A673 (cell line): ENCODE measurements at regions not wholly inside any gene's neighbourhood (a gene's known extent, or its start where the extent isn't known, plus 50 kb on each side); places are given as distances from the start of the nearest gene placed in this dataset.

Experiments used
- BruUV-seq: library from RNA; stranded (reverse); fragments of 400-500 nt; replicated peaks from 2 replicates; lab custom pipeline; 2021; lab: Mats Ljungman, UMichigan
- CTCF ChIA-PET: fragments of 300-600 bp; sonication (Branson Sonifier 250); formaldehyde crosslinking; loops from one replicate; lab custom pipeline; 2022; ENCODE audit warnings: antibody characterized with exemption; lab: Charles Lee
- POLR2A ChIA-PET: fragments of 300-600 bp; sonication (Branson Sonifier 250); formaldehyde crosslinking; loops from one replicate; lab custom pipeline; 2022; ENCODE audit warnings: antibody characterized with exemption; ENCODE audit not compliant: low non-redundant PET; lab: Charles Lee
- DNase-seq: peaks from one replicate; pipeline ENCODE4 v3.0.0-alpha.2; 2015; ENCODE audit warnings: low spot score
- H3K27ac ChIP-seq: fragments of 200-600 bp; sonication (generic); 2 replicates; pipeline ENCODE4 v1.5.1; 2016; ENCODE audit warnings: mixed run types, low read depth, mild to moderate bottlenecking, mixed read lengths, antibody characterized with exemption, low read length; ENCODE audit not compliant: poor library complexity, severe bottlenecking
- H3K27me3 ChIP-seq: fragments of 200-600 bp; sonication (generic); replicated peaks from 2 replicates; pipeline ENCODE4 v1.6.1; 2017; ENCODE audit warnings: mixed run types, low read depth, mild to moderate bottlenecking, mixed read lengths, antibody characterized with exemption, low read length; ENCODE audit not compliant: insufficient read depth, poor library complexity
- H3K36me3 ChIP-seq: fragments of 200-600 bp; sonication (generic); 2 replicates; pipeline ENCODE4 v1.6.1; 2016; ENCODE audit warnings: mixed run types, mild to moderate bottlenecking, mixed read lengths, antibody characterized with exemption, low read length; ENCODE audit not compliant: insufficient read depth, poor library complexity, severe bottlenecking
- H3K4me1 ChIP-seq: fragments of 200-600 bp; sonication (generic); 2 replicates; pipeline ENCODE4 v1.6.1; 2017; ENCODE audit warnings: mixed run types, mild to moderate bottlenecking, mixed read lengths, antibody characterized with exemption, low read length; ENCODE audit not compliant: insufficient read depth, poor library complexity, severe bottlenecking
- H3K4me3 ChIP-seq: fragments of 200-600 bp; sonication (generic); 2 replicates; pipeline ENCODE4 v1.5.1; 2016; ENCODE audit warnings: low read depth, mixed run types, mild to moderate bottlenecking, mixed read lengths, low read length; ENCODE audit not compliant: poor library complexity, severe bottlenecking
- H3K9me3 ChIP-seq: fragments of 200-600 bp; sonication (generic); 2 replicates; pipeline ENCODE4 v1.6.1; 2016; ENCODE audit warnings: mixed run types, low read depth, mild to moderate bottlenecking, mixed read lengths, antibody characterized with exemption, low read length; ENCODE audit not compliant: poor library complexity, severe bottlenecking
- CTCF ChIP-seq: fragments of 300-800, 200-600 bp; sonication (generic); conservative IDR thresholded peaks from 2 replicates; pipeline ENCODE4 v1.5.1; 2017; ENCODE audit warnings: low read depth, mild to moderate bottlenecking, antibody characterized with exemption, low read length, moderate library complexity, mixed read lengths
- EZH2 ChIP-seq: fragments of 200-600 bp; sonication (generic); IDR thresholded peaks from 2 replicates; pipeline ENCODE4 v1.6.1; 2017; ENCODE audit warnings: borderline replicate concordance, low read depth, mild to moderate bottlenecking, mixed read lengths, antibody characterized with exemption, low read length; ENCODE audit not compliant: poor library complexity, severe bottlenecking
- intact Hi-C: fragments of 100-400 bp; cut with micrococcal nuclease; formaldehyde crosslinking; loops from one replicate; pipeline ENCODE4 v1.10.0; 2022; ENCODE audit not compliant: unreplicated experiment

- CTCF ChIA-PET, result no interaction called here
Measured at GRCh38 chr10:53700278-53700677, 927.7 kb upstream of the MBL2 start.

GRCh38 chr10:53699684-53700083 lies 927.1 kb upstream of the MBL2 start:
- TF ChIP-seq CTCF (no peak), EZH2 (no peak)
- CTCF ChIA-PET, result no interaction called here
- intact Hi-C loops, result no loop called here
- H3K27me3 ChIP-seq, result no peaks in the 10 kb centered on the region
- POLR2A ChIA-PET, result no interaction called here
- DNase-seq, result no peak
- no peak overlapping the region for H3K4me3 ChIP-seq
- no TSS peak for BruUV-seq
- no peak overlapping the region for H3K27ac ChIP-seq
- H3K4me1 ChIP-seq, result no peaks in the 10 kb centered on the region
- peaks cover 14% of the 10 kb centered on the region for H3K9me3 ChIP-seq
- no peaks in the 10 kb centered on the region for H3K36me3 ChIP-seq

More at GRCh38 chr10:53700278-53700677, 927.7 kb upstream of the MBL2 start:
- no peak for TF ChIP-seq EZH2
- no peak for TF ChIP-seq CTCF
- no peak for DNase-seq
- peaks cover 14% of the 10 kb centered on the region for H3K9me3 ChIP-seq
- H3K36me3 ChIP-seq, result no peaks in the 10 kb centered on the region
- no peak overlapping the region for H3K27ac ChIP-seq
- no peak overlapping the region for H3K4me3 ChIP-seq
- no peaks in the 10 kb centered on the region for H3K27me3 ChIP-seq
- POLR2A ChIA-PET, result no interaction called here
- no peaks in the 10 kb centered on the region for H3K4me1 ChIP-seq
- no TSS peak for BruUV-seq
- intact Hi-C loops, result no loop called here

- H3K27ac ChIP-seq, result no peak overlapping the region
- H3K27me3 ChIP-seq, result no peaks in the 10 kb centered on the region
- TF ChIP-seq EZH2 (no peak), CTCF (no peak)
- POLR2A ChIA-PET, result no interaction called here
- CTCF ChIA-PET, result no interaction called here
- peaks cover 14% of the 10 kb centered on the region for H3K9me3 ChIP-seq
- H3K4me1 ChIP-seq, result no peaks in the 10 kb centered on the region
- DNase-seq, result no peak
- BruUV-seq, result no TSS peak
- no peak overlapping the region for H3K4me3 ChIP-seq
- no peaks in the 10 kb centered on the region for H3K36me3 ChIP-seq
- intact Hi-C loops, result no loop called here
Measured at GRCh38 chr10:53699231-53699630, 926.6 kb upstream of the MBL2 start.
